Left hindlimb (tissue), 1 donor: ENCODE measurements at regions not wholly inside any gene's neighbourhood (a gene's known extent, or its start where the extent isn't known, plus 50 kb on each side); places are given as distances from the start of the nearest gene placed in this dataset.

ENCODE experiments used
- DNase-seq: peaks from one replicate; pipeline ENCODE4 v3.0.0-alpha.2; 2018

DNA sequence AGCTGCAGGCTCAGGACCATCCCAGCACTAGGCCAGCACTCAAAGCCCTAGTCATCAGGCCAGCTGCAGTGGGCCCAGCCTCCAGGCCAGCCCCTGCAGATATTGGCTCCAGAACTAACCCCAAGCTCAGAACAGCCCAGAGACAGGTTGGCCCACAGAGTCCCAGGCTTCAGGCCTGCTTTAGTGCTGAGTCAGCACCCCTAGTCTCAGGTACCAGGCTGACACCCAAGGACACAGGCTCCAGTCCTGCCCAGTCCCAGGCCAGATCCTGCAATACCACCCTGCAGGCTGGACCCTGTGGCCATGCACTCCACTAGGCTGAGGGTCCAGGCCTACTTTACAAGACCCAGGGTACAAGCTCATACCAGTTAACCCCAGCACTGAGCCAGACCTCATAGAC, 234.4 kb upstream of the GPRIN3 start:
- DNase-seq, result no peak

DNA sequence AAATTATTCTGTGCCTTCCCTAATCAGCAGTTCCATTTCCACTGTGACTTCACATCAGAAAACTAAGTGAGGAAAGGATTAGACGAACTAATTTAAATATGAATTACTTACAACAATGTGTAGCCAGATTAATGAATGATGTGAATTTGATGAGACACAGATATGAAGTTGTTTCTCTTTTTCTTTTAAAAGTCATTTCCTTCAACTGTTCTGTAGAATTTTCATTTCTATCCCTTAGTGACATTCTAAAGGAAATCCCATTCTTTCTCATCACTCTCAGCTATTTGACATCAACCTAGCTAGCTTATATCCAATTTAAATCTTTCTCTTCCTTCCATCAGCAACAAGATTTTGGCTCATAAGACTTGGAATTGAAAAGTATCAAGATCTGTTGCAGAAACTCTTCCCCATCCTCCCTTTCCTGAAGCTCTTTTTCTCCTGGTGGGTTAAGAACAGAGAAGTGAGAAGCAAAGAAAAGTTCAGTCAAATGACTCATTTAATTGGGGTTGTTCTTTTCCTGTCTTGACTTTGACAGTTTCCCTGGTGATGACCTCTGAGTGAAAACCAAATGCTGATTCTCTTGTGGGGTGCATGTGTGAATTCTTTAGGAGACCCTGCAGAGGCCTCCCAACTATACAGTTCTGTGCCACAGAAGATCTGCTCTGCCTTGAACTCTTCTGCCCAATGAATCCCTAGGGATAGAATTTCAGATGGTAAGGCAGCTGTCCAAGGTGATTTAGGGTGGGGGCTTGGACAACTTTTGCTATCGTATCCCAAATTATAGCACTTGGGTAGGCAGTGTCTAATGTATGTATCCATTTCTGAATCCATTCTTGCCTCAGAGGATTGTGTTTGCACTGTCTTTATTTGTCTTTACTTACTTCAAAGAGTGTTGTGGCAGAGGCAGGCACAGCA, 232.5 kb upstream of the GPRIN3 start:
- DNase-seq, result no peak

DNA sequence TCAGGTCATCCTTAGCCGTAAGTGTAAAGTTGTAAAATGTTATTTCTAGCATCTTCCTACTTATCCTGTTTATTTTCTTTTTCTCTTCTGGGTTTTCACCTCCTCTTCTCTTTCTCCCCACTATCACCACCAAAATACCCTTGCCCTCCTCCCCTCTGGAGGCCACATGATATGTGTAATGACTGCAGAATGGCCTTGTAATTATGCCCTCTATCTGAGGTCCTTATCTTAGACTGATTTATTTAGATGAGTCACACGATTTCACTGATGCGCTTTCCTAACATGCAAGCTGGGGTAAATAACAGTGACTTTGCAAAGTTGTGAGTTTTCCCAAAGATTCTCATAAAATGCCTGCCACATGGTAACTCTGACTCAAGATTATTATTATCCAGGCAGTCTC, 231.8 kb upstream of the GPRIN3 start:
- DNase-seq, result no peak

DNA sequence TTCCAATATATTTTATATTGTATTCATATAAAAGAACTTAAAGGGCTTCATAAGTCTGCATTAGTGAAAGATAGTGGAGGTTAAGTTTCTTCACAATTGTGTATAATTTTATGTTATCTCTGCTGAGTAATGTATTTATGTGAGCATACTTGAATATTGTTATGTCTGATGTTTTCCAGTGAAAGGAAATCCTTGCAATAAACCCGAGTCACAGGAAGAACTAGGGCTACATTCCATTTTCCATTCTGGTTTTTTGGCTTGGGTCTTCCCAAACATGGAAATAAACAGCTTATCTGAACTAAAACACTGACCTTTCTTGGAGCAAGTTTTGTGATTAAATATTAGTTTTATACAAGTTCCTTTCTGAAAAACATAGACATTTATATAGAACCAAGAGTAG, 231.3 kb upstream of the GPRIN3 start:
- DNase-seq, result no peak

DNA sequence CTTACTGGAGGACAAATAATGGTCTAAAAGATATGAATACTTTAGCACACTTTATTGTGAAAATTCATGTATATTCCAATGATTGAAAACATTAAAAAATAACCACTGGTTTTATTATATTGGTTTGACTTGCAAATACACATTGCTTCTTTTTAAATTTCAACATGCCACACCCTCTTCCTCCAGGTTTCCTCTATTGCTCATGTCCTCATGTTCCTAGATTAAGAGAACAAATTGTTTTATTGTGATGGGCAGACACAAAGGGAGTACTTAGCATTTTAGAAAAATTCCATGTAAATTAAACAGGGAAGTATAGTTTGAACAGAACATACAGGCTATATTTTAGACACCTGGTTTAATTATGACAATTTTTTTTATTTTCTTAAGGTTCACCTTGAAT, 230.6 kb upstream of the GPRIN3 start:
- DNase-seq, result no peak

DNA sequence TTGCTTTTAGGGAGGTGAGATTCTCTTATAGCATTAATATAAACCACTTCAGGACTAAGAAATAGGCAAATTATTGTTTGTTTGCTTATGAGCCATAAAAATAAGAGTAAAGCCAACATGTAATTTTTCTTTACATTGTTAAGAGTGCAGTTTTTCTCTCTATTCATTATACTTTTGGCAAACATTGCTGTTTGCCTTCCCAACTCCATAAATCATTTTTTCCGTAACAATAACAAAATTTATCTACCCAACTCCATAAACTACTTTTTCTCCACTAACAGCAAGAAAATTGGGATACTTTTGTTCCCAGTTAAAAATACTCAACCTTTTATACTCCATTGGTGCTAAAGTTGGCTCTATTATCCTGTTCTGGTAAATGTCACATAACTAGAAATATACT, 229.7 kb upstream of the GPRIN3 start:
- no peak for DNase-seq

DNA sequence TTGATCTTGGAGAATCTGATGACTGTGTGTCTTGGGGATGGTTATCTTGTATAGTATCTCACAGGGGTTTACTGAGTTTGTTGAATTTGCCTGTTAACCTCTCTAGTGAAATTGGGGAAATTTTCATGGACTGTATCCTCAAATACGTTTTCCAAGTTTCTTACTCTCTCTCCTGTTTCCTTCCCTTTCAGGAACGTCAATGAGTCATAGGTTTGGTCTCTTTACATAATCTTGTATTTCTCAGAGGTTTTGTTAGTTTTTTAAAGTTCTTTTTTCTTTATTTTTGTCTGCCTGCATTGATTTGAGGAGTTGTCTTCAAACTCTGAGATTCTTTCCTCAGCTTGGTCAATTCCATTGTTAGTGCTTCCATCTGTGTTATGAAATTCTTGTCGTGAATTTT, 227.7 kb upstream of the GPRIN3 start:
- DNase-seq, result no peak

DNA sequence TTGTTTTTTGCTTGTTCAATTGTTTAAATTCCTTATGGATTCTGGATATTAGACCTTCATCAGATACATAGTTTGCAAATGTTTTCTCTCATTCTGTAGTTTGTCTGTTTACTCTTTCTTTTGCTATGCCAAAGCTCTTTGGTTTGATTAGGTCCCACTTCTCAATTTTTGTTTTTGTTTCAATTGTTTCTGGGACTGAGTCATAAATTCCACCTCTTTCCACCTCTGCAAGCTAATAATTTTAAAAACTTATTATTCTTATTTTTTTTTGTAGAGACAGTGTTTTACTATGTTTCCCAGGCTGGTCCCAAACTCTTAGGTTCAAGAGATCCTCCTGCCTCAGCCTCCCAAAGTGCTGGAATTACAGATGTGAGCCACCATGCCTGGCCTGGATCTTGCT, 226.8 kb upstream of the GPRIN3 start:
- DNase-seq, result no peak

DNA sequence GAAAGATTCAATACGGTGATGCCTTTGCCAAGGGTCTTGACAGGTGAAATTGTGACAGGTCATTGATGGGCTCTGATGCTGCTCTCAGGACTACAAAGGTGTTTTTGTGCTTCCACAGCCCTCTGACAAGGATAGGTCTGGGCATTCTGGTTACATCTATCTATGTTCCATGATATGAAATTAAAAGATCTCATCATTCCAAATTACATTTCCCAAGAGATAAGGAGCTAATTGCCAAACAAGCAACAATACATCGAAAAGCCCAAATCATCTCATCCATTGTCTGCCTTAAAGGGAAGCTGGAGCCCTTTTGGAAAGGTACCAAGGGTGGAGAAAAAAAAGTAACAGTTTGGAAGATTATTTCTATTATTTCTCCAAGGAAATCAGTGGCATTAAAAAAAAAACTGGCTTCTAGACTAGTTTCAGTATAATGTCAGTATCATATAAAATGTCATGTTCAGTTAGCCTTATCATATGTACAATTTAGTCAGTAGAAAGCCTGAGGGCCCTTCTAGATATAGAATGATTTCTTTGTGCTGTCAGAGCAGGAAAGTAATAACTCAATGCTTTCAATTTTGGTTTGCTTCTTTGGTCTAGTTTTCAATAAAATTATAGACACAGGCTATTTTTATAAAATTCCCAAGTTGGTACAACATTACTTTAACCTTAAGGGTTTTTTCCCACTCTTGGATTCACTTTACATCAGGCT, 224.5 kb upstream of the GPRIN3 start:
- no peak for DNase-seq

DNA sequence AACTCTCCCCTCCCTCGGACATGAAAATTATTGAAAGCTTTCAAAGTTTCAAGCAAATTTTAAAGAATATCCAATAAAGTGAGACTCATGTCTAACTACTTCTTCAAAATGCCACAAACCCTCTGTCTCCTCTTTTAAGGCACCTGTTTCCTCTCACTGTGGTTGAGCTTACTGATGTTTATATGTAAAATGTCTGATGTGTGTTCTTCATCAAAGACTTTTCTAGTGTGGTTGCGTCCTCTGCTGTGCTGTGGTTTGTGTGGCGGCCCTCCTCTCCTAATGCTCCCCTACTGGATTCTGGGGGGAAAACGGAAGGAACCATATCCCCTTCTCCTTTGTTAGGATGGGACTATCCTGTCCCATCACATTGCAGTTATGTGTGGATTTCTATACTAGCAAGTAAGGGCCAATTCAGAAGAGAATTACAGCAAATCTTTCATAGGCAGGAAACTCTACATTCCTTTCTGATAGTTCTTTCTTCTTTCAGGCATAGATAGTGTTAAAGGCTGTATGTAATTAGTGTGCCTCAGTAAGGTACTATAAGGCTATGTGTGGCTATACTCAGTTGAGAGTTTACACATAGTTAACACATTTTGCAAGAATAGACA, 221.0 kb upstream of the GPRIN3 start:
- no peak for DNase-seq

DNA sequence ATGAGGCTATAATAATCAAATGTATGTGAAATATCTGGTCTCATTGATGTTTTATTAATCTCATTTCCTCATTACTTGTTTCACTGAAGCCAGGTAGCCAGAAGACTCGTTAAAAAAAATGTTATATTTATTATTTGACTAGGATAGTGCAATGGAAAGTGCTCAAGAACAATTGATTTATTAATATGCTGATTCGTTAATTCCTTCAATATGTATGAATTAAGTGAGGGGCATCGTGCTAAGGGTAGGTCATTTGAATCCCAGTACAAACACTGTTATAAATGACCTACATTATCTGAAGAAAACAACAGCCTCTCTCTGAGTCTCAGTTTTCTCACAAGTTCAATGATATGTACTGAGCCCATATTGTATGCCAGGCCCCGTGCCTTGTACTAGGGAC, 214.2 kb upstream of the GPRIN3 start:
- no peak for DNase-seq

DNA sequence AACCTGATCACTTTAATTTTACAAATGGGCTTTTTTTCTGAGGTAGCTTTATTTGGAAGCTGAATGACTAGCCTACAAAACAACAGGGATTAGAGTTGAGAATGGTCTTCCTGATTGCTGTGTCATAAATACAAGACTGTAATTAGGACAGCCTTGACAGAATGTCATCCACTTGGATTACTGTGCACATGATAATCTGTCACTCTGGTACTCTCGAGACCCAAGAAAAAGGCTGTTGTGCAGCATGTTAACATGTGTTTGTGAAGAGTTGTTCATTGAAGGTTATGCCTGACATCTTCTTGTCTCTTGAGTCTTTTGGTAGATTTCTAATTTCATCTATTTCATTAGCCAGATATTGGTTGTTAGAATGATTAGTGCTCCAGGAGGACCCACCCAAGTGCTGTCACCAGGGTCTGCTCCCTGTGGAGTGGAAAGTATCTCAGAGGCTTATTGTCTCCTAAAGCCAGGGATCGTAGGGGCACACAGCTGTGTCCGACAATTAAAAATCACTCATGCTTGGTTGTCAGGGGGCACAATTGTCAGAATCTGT, 212.2 kb upstream of the GPRIN3 start:
- DNase-seq, result no peak

DNA sequence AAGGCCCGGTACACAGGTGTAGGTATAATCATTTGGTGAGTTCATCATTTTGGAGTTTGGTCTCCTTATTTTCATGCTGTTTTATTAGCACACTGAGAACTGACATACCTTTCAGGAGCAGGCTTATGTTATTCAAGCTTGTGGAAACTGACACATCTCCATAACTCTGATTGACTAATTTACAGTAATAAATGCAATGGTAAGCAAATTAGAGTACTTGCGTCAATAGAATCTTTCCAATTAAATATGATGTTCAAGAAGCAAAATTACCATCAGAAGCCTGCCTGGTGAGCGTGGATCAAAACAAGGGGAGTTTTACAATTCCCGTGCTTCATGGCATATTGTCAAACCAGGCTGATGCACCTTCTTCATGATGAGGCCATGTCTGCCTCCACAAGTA, 210.7 kb upstream of the GPRIN3 start:
- no peak for DNase-seq

DNA sequence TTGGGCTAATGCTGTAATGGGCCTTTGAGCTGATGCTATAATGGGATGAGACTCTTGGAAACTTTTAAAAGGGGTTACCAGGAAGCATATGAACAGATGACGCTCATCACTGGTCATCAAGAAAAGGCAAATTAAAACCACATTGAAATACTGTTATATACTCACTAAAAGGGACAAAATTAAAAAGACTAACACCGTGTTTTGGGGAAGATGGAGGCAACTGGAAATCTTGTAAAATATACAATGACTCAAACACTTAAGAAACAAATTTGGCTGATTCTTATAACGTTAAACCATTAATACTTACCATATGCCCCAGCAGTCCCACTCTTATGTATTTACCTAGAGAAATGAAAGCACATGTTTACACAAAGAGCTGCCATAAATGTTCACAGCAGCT, 207.2 kb upstream of the GPRIN3 start:
- DNase-seq, result no peak

DNA sequence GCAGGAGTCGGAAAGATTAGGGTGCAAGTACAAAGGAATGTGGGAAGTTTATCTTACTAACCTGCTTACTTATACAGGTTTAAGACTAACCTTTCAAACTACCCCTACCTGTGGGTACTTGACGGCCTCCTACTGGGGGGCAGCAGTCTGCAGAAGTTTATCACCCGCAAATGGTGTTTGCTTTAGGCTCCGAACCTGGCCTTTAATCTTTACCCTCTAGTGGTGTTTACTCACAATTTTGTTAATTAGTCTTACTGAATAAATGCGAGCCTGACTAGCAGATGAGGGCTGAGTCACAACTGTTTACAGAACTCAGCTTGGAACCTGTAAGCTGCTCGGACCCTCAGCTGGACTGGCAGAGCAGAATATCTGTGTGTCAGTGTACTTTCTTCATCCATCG, 204.2 kb upstream of the GPRIN3 start:
- DNase-seq, result no peak

DNA sequence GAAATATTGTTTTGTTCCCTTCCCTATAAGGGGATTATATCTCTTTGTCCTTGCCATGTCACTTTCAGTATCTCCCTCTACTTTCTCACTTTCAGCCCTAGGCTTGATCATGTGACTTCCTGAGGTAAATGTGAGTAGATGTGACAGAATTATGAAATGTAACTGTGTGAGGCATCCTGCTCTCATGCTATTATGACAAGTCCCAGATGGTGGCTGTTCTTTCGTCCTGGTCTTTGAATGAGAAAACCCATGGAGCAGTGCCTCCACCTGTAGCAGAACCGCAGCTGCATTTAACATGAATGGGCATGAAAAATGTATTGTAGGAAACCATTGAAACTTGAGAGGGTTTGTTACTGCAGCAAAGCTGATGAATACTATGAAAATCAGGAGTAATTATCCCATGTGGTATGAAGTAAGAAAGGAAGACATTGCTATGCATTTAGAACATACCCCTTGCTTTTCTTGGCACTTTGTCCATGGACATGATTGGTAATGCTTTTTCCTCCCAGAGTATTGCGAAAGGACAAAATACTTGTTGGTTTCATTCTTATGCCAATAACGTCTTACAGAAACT, 202.2 kb upstream of the GPRIN3 start:
- no peak for DNase-seq

DNA sequence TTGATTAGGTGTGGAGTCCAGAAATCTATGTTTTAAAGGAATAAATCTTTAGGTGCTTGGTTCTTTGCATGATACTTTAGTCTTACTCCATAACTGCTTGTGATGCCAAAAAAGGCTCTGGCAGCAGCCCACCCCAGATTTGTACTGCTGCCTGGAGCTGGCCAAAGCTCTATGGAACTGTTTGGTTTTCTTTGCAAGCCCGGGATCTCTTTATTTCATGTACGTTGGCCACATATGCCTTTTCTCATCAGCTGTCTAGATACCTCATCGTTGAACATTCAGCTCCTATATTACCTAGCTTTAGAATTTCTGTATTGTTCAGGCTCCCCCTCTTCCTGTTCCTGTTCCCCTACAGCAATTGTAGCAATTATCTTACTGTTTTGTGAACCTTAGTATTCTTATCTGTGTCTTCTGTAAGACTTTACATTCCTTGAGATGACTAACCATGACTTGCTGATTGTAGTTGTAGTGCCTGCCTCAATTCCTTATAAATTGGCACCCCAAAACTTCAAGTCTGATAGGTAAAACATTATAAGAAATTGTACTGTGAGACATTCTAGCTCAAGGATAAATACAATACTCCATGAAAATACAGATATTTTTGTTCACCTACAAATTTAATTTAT, 199.4 kb upstream of the GPRIN3 start:
- DNase-seq, result no peak

DNA sequence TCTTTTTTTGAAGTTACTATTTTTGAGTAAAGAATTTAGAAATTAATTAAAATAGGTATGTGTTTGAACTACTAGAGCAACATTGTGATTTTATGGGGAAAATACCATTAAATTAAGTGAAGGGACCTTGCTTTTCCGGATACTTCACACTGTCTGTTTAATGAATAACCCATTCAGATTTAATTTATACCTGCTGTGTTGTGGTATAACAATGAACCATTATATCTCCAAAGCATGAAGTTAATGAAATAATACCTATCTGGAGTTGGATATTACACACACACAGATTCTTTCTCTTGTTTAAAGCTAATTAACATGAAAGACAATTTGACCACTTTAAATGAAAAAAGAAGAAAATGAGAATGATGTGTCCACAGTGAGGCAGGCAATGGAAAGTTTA, 195.0 kb upstream of the GPRIN3 start:
- DNase-seq, result no peak

DNA sequence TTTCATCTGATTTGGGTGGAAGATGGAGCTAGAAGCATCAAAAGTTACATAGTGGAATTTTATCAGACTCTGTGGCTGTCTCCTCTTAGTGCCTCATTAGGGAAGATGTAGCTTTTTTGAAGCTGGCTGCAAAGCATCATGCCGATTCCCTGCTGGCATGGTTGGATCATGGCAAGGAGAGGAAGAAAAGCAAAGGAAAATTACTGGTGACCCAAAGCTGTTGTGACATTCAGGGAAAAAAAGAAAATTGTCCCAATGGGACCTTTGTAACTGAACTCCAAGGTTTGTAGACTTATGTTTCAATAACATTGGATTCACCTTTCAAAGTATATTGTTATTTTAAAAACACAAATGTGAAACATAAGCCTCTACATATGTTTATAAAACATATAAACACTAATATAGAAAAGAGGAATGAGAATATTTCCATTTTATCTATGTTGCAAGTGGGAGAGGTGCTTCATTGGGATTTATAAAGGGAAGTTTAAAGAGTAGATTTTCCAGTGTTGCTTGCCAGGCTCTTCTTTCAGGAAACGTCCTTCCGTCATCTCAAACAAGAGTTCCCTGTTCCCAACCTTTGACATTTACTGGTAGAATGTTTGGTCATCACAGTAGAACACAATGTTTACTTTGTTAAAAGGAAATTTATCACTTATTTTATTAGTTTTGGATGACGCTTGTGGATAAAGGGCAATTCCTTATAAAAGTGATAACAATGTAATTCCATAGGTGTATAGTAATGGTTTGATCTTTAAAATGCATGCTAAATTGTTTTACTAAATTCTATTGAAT, 190.1 kb upstream of the GPRIN3 start:
- no peak for DNase-seq

DNA sequence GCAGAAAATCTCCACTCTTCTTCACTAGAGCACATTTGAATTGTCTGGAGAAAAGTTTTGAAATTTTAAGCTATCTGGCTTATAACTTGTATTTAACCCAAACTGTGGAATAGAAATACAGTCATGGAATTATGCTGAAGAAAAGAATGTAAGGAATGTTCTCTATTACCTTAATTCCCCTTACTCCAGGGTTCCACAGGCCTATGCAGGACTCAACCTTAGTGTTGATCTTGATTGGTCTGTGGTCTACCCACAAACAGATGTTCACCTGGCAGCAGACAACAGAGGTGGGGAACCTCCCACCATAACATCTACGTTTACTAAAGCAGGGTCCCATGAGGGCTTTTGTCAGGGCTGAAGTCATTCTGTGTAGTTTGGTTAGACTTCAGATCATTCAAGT, 189.3 kb upstream of the GPRIN3 start:
- no peak for DNase-seq

DNA sequence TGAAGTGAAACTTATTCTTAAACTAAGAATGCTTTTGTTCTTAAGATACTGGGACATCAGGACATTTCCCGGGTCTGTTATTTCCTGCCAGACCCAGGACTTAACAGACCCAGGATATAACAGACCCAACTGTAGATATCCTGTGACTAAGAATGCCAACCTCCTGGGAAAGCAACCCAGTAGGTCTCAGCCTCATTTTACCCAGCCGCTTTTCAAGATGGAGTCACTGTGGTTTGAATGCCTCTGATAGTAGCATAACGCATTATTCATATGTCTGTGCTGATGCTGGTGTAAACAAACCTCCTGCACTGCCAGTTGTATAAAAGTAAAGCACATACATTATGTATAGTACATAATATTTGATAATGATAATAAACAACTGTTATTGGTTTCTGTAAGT, 185.8 kb upstream of the GPRIN3 start:
- DNase-seq, result no peak

DNA sequence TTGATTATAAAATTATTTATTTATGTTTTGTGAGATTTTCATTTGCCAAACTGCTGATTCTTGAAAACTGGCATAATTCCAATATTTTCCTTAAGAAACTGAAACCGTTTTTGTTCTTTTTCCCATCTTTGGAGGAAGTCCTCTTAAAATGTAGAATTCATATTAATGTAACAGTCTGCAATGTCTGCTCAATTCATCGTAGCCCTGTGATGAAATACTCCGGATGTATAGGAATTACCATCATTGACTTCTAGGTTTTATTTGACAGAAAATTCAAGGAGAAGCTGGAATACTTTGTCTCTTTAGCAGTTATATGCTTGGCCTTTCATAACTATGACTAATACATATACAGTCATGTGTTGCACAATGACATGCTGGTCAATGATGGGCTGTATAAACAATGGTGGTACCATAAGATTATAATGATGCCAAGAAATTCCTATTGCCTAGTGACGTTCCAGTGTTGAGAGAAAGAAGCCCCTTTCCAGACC, 185.0 kb upstream of the GPRIN3 start:
- DNase-seq, result no peak
